ENCODE measurements at regions not wholly inside any gene's neighbourhood (a gene's known extent, or its start where the extent isn't known, plus 50 kb on each side); places are given as distances from the start of the nearest gene placed in this dataset.

DNA sequence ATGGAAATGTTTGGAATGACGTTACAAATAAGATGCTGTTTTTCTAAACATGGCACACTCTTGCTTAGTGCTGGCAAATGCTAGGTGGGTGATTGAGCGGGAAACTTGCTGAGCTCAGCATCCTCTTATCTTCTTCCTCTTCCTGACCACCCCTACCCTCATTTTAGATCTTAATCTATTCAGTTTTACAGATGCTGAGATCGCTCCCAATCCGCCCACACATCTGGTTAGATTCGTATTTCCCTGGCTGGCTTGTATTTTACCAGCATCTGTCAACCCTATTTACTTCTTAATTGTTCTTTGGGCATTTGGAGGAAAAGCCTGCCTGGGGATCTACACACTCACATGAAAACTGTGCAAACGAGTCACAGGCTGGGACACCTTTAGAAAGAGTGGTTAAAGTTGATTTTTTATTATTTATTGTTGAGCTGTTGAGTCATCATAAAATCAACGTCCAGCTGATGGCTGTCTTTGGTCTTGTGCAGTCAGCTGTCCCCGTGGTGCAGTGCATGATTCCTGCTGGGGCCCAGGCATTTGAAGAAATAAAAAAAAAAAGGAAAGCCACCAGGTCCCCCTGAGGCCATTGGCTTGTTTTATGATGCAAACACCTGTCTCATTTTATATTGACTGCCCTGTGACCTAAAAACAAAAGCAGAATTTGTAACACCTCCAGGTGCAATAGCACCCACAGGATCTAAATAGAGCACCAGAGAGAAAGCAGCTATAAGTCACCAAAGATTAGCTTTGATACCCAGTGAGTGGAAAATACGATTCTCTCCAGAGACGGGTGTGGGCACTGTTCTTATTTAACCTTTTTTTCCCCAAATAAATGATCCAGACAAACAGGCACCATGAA is 258.6 kb downstream of the HS3ST3B1 start:
- no peak for DNase-seq (ENCODE audit: extremely low read depth, insufficient read length)
- Histone ChIP-seq H3K36me3 (ENCODE audit: control insufficient read depth, insufficient read depth, low read length) (no peaks in the 10 kb centered on the region), H3K27me3 (replicated peaks; ENCODE audit: control insufficient read depth, insufficient read depth, low read length) (no peaks in the 10 kb centered on the region), H3K4me3 (replicated peaks; ENCODE audit: low read depth, low read length) (no peak overlapping the region)
- TF ChIP-seq, protein P1, sequence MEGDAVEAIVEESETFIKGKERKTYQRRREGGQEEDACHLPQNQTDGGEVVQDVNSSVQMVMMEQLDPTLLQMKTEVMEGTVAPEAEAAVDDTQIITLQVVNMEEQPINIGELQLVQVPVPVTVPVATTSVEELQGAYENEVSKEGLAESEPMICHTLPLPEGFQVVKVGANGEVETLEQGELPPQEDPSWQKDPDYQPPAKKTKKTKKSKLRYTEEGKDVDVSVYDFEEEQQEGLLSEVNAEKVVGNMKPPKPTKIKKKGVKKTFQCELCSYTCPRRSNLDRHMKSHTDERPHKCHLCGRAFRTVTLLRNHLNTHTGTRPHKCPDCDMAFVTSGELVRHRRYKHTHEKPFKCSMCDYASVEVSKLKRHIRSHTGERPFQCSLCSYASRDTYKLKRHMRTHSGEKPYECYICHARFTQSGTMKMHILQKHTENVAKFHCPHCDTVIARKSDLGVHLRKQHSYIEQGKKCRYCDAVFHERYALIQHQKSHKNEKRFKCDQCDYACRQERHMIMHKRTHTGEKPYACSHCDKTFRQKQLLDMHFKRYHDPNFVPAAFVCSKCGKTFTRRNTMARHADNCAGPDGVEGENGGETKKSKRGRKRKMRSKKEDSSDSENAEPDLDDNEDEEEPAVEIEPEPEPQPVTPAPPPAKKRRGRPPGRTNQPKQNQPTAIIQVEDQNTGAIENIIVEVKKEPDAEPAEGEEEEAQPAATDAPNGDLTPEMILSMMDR (IDR thresholded peaks at IDR 0.05; ENCODE audit: insufficient read depth, low read length, poor library complexity, severe bottlenecking) = no peak

DNA sequence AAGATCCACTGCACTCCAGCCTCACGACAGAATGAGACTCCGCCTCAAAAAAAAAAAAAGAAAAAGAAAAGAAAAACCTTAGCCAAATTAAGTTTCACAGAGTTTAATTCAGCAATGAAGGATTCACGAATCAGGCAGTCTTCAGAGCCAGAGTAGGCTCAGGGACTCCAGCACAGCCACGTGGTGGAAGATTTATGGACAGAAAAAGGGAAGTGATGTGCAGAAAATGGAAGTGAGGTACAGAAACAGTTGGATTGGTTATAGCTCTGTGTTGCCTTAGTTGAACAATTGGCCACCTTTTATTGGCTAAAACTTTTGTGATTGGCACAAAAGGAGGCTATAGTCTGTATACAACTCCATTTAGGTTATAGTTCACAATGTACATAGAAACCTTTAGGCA is 256.6 kb downstream of the HS3ST3B1 start:
- Histone ChIP-seq H3K27me3 (replicated peaks; ENCODE audit: control insufficient read depth, insufficient read depth, low read length) (no peaks in the 10 kb centered on the region), H3K36me3 (ENCODE audit: control insufficient read depth, insufficient read depth, low read length) (no peaks in the 10 kb centered on the region), H3K4me3 (replicated peaks; ENCODE audit: low read depth, low read length) (no peak overlapping the region)
- no peak for DNase-seq (ENCODE audit: extremely low read depth, insufficient read length)
- TF ChIP-seq, protein P1 (IDR thresholded peaks at IDR 0.05; ENCODE audit: insufficient read depth, low read length, poor library complexity, severe bottlenecking) = no peak

DNA sequence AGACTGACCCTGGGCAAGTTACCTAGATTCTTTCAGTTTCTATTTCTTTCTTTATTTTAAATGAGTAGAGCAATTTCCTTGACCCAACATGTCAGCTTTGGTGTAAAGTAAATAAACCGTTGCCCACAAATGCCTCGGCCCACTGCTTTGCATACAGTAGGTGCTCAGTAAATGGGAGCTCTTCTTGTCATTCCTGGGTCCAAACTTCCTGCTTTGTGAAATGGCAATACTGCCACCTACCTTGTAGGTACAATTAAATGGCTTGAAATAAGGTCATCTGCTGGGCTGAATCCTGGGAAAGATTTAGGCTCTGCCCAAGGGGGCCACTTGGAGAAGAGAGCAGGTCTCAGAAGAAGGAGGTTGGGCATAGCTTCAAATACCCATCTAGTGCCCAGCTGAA is 253.0 kb downstream of the HS3ST3B1 start:
- TF ChIP-seq, protein P1 (IDR thresholded peaks at IDR 0.05; ENCODE audit: insufficient read depth, low read length, poor library complexity, severe bottlenecking) = no peak

DNA sequence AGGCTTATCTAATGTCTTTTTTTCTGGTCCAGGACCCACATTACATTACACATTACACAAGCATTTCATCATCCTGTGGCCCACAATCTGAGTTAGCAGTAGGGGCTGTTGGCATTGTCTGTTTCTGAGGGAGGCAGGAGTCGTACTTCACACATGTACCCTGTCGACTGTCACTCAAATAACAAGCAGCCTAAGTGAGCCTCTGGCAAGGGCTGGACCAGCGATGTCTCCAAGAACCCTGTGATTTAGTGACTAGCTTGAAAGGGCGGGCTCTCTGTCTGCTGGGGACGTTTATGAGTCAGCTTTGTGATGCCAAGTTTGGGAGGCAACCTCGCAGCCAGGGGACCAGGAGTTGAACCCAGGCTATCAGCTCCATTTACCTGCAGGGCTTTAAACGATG is 251.4 kb downstream of the HS3ST3B1 start:
- no peaks in the 10 kb centered on the region for H3K36me3 ChIP-seq (ENCODE audit: control insufficient read depth, insufficient read depth, low read length)
- no peak for DNase-seq (ENCODE audit: extremely low read depth, insufficient read length)
- TF ChIP-seq, protein P1 (IDR thresholded peaks at IDR 0.05; ENCODE audit: insufficient read depth, low read length, poor library complexity, severe bottlenecking) = no peak
- no peak overlapping the region for H3K4me3 ChIP-seq (replicated peaks; ENCODE audit: low read depth, low read length)
- H3K27me3 ChIP-seq (replicated peaks; ENCODE audit: control insufficient read depth, insufficient read depth, low read length) = no peaks in the 10 kb centered on the region

More for the DNA sequence above, 253.0 kb downstream of the HS3ST3B1 start:
- no peaks in the 10 kb centered on the region for H3K36me3 ChIP-seq (ENCODE audit: control insufficient read depth, insufficient read depth, low read length)
- H3K4me3 ChIP-seq (replicated peaks; ENCODE audit: low read depth, low read length) = no peak overlapping the region
- no peaks in the 10 kb centered on the region for H3K27me3 ChIP-seq (replicated peaks; ENCODE audit: control insufficient read depth, insufficient read depth, low read length)
- no peak for DNase-seq (ENCODE audit: extremely low read depth, insufficient read length)

DNA sequence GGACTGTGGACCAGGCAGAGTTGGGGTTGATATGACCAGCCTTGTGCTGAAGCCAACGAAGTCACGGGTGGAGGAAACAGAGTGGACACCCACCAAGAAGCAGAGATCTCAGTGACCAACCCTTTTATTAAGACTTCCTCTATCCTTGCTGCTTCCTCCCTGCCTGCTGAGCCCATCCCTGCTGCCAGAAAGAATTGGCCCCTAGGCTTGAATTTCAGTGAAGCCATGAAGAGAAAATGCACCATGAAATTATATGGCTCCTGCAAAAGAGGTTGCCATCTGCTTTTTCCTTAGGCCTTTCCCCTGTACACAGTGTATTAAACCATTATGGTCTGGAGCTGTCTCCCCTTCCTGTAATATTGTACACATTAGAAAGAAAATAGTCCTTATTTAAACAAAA is 246.7 kb downstream of the HS3ST3B1 start:
- DNase-seq (ENCODE audit: extremely low read depth, insufficient read length) = no peak
- Histone ChIP-seq H3K4me3 (replicated peaks; ENCODE audit: low read depth, low read length) (no peak overlapping the region), H3K27me3 (replicated peaks; ENCODE audit: control insufficient read depth, insufficient read depth, low read length) (no peaks in the 10 kb centered on the region), H3K36me3 (ENCODE audit: control insufficient read depth, insufficient read depth, low read length) (no peaks in the 10 kb centered on the region)
- TF ChIP-seq, protein P1 (IDR thresholded peaks at IDR 0.05; ENCODE audit: insufficient read depth, low read length, poor library complexity, severe bottlenecking) = no peak
